CD14-positive monocyte (primary cell): ENCODE measurements at regions not wholly inside any gene's neighbourhood (a gene's known extent, or its start where the extent isn't known, plus 50 kb on each side); places are given as distances from the start of the nearest gene placed in this dataset.

ENCODE experiments used
- DNase-seq, 3 donors: peaks; one replicate each; pipeline ENCODE4 v3.0.0-alpha.2; 2011 to 2022
- H2AFZ ChIP-seq: 2 replicates; pipeline ENCODE4 v1.6.0; 2012; ENCODE audit warnings: mild to moderate bottlenecking, low read depth, low read length, inconsistent platforms; ENCODE audit not compliant: insufficient read depth, poor library complexity, severe bottlenecking
- H3K27ac ChIP-seq, 2 donors: 1 replicate in 1 of 2; 2 replicates in 1 of 2; pipeline ENCODE4 v1.5.1; 2012 to 2013; ENCODE audit warnings: low read length in 2 of 2, control low read depth in 1 of 2, inconsistent platforms in 1 of 2, low read depth in 1 of 2, mild to moderate bottlenecking in 1 of 2
- H3K27me3 ChIP-seq, 2 donors: one replicate each; pipeline versions ENCODE4 v1.6.0 to v1.6.1; 2011 to 2013; ENCODE audit warnings: low read length in 2 of 2; ENCODE audit not compliant: control insufficient read depth in 2 of 2, insufficient read depth in 2 of 2
- H3K36me3 ChIP-seq, 2 donors: replicated peaks in 1 of 2; 1 replicate in 1 of 2; 2 replicates in 1 of 2; pipeline versions ENCODE4 v1.5.1 to v1.6.1; 2012 to 2013; ENCODE audit warnings: low read length in 2 of 2, control low read depth in 1 of 2, inconsistent platforms in 1 of 2, mild to moderate bottlenecking in 1 of 2; ENCODE audit not compliant: insufficient read depth in 2 of 2, control insufficient read depth in 1 of 2
- H3K4me1 ChIP-seq, 2 donors: 1 replicate in 1 of 2; 2 replicates in 1 of 2; pipeline versions ENCODE4 v1.5.1 to v1.6.1; 2012 to 2013; ENCODE audit warnings: low read length in 2 of 2, control low read depth in 1 of 2, inconsistent platforms in 1 of 2, mild to moderate bottlenecking in 1 of 2, moderate library complexity in 1 of 2; ENCODE audit not compliant: insufficient read depth in 2 of 2, control insufficient read depth in 1 of 2
- H3K4me2 ChIP-seq: replicated peaks from 2 replicates; pipeline ENCODE3; 2012; ENCODE audit warnings: low read length, moderate library complexity, mild to moderate bottlenecking; ENCODE audit not compliant: poor library complexity, severe bottlenecking; ENCODE audit errors: extremely low read depth
- H3K4me3 ChIP-seq, 3 experiments: fragments of 200-600 bp in 1 of 3; sonication (generic) in 1 of 3; replicated peaks in 1 of 3; 1 replicate in 2 of 3; 2 replicates in 1 of 3; pipeline ENCODE4 v1.5.1; 2011 to 2013; ENCODE audit warnings: low read length in 3 of 3, mild to moderate bottlenecking in 3 of 3, control low read depth in 2 of 3, low read depth in 2 of 3, inconsistent platforms in 1 of 3, moderate library complexity in 1 of 3
- H3K79me2 ChIP-seq: 2 replicates; pipeline ENCODE4 v1.6.0; 2012; ENCODE audit warnings: mild to moderate bottlenecking, control low read depth, inconsistent platforms, low read length, moderate library complexity; ENCODE audit not compliant: insufficient read depth
- H3K9ac ChIP-seq: 2 replicates; pipeline ENCODE4 v1.6.0; 2017; ENCODE audit warnings: low read length, mild to moderate bottlenecking; ENCODE audit not compliant: insufficient read depth, poor library complexity, severe bottlenecking
- H3K9me3 ChIP-seq, 2 donors: replicated peaks in 1 of 2; 1 replicate in 1 of 2; 2 replicates in 1 of 2; pipeline versions ENCODE4 v1.5.1 to v1.6.1; 2012 to 2013; ENCODE audit warnings: low read length in 2 of 2, control low read depth in 1 of 2; ENCODE audit not compliant: control insufficient read depth in 1 of 2, insufficient read depth in 1 of 2
- H4K20me1 ChIP-seq: 2 replicates; pipeline ENCODE4 v1.6.0; 2012; ENCODE audit warnings: mild to moderate bottlenecking, low read length, control low read depth, moderate library complexity; ENCODE audit not compliant: insufficient read depth
- H3K27ac Mint-ChIP-seq, 7 donors: one replicate each; pipeline ENCODE4 v1.8.0; 2020; ENCODE audit warnings: mild to moderate bottlenecking in 7 of 7, mixed read lengths in 7 of 7, moderate library complexity in 6 of 7, inconsistent platforms in 2 of 7
- H3K27me3 Mint-ChIP-seq, 3 donors: one replicate each; pipeline ENCODE4 v1.8.0; 2021 to 2022; ENCODE audit warnings: low read depth in 3 of 3, mild to moderate bottlenecking in 3 of 3, mixed read lengths in 3 of 3, moderate library complexity in 3 of 3, inconsistent platforms in 1 of 3
- H3K36me3 Mint-ChIP-seq, 2 donors: one replicate each; pipeline ENCODE4 v1.8.0; 2020; ENCODE audit warnings: mixed read lengths in 2 of 2, inconsistent platforms in 1 of 2, mild to moderate bottlenecking in 1 of 2
- H3K4me1 Mint-ChIP-seq: one replicate; pipeline ENCODE4 v1.8.0; 2020; ENCODE audit warnings: mild to moderate bottlenecking, mixed read lengths
- H3K4me3 Mint-ChIP-seq, 2 donors: one replicate each; pipeline ENCODE4 v1.8.0; 2020; ENCODE audit warnings: mild to moderate bottlenecking in 2 of 2, mixed read lengths in 2 of 2, moderate library complexity in 1 of 2
- H3K9me3 Mint-ChIP-seq, 7 donors: one replicate each; pipeline ENCODE4 v1.8.0; 2020 to 2022; ENCODE audit warnings: mixed read lengths in 7 of 7, mild to moderate bottlenecking in 6 of 7, moderate library complexity in 6 of 7, inconsistent platforms in 2 of 7
- CTCF ChIP-seq: fragments of 200-600 bp; IDR thresholded peaks from one replicate; pipeline ENCODE4 v1.8.0; 2022; ENCODE audit warnings: antibody characterized with exemption, mild to moderate bottlenecking
- WGBS: methylation state at CpG from one replicate; pipeline ENCODE4 v1.1.5; 2013; ENCODE audit warnings: missing lambda C conversion rate; ENCODE audit not compliant: insufficient coverage; 5-methylcytosine and 5-hydroxymethylcytosine counted together
- intact Hi-C, 2 donors: fragments of 100-400 bp; cut with micrococcal nuclease; formaldehyde crosslinking; loops; one replicate each; pipeline versions ENCODE4 v1.15.0 to v1.15.1; 2023

DNA sequence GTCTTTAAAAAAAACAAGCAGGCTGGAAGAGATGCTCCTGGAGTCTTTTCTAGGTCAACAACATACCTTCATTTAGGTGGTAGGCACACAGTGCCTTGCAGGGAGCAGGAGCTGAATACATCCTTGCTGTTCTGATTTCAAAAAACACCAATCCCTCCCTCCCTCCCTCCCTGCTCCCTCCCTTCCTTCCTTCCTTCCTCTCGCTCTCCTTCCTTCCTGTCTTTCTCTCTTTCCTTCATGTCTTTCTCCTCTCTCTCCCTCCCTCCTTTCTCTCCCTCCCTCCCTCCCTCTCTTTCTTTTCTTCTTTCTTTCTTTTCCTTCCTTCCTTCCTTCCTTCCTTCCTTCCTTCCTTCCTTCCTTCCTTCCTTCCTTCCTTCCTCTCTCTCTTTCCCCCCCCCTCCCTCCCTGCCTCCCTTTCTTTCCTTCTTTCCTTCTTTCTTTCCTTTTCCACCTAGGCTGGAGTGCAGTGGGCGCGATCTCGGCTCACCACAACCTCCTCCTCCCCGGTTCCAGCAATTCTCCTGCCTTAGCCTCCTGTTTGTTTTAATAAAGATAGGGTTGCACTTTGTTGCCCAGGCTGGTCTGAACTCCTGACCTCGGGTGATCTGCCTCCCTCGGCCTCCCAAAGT is 245.1 kb downstream of the MIAT start:
- Mint-ChIP-seq H3K4me1 (peaks cover 5% of the 10 kb centered on the region), H3K27me3 (peaks cover 49 to 60% (median 52%) of the 10 kb centered on the region in 3 donors), H3K27ac (no peak overlapping the region), H3K9me3 (peaks cover 0 to 5% (median 3%) of the 10 kb centered on the region in 7 donors), H3K4me3 (peak overlapping the region in 1 of 2 donors; percentile 69), H3K36me3 (no peaks in the 10 kb centered on the region)
- no peaks in the 10 kb centered on the region for H3K4me1 ChIP-seq
- DNase-seq = no peak
- H3K9me3 ChIP-seq = peaks cover 0 to 5% of the 10 kb centered on the region in 2 donors
- WGBS = 4% methylated on average over 3 of the region's 7 CpGs
- no peak overlapping the region for H3K4me3 ChIP-seq
- no peak overlapping the region for H3K4me2 ChIP-seq
- peaks cover 32 to 54% of the 10 kb centered on the region in 2 donors for H3K27me3 ChIP-seq
- H3K9ac ChIP-seq = no peak overlapping the region
- intact Hi-C loops = no loop called here
- H3K79me2 ChIP-seq = no peaks in the 10 kb centered on the region
- H2AFZ ChIP-seq = no peak overlapping the region
- H3K36me3 ChIP-seq = no peaks in the 10 kb centered on the region
- no peak for TF ChIP-seq CTCF
- no peak overlapping the region for H3K27ac ChIP-seq
- H4K20me1 ChIP-seq = no peaks in the 10 kb centered on the region

DNA sequence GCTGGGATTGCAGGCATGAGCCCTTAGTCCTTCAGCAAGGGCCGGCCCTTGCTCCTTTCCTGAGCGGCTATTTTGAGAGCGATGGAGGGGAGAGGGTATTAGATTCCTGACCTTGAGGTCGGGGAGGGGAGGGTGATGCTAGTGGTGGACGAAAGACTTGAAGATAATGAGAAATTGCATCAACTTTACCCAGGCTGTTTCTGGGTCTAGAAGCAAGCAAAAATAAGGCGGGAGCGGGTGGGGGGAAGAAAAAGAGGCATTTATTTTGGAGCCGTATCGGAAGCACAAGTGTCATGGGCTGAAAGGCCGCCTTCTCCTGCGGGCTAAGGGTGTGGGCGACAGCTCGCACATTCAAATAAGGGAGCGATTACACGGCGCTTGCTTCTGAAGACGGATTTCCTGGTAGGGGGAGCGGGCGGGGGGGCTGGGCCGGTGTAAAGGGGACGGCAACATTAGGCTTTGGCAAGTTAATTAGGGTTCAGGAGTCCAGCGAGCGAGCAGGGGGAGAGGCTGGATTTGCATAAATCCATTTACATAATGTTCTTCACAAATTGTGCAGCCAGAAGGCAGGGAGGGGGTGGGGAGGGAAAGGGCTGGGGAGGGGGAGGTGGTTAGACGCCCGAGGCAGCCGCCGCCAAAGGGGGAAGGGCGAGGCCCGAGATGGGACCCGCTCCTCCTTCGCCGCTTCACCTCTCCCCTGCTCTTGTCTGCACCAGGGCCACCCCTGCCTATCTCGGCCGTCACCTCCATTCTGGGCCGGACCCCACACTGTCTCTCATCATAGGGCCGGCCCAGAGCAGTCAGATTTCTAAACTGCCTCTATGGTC is 245.9 kb downstream of the MIAT start:
- Histone ChIP-seq H2AFZ (no peak overlapping the region), H3K27ac (no peak overlapping the region), H4K20me1 (no peaks in the 10 kb centered on the region), H3K27me3 (peaks cover 32 to 54% of the 10 kb centered on the region in 2 donors), H3K79me2 (no peaks in the 10 kb centered on the region), H3K4me2 (no peak overlapping the region), H3K9ac (no peak overlapping the region), H3K4me1 (no peaks in the 10 kb centered on the region), H3K4me3 (no peak overlapping the region), H3K36me3 (no peaks in the 10 kb centered on the region), H3K9me3 (peaks cover 0 to 5% of the 10 kb centered on the region in 2 donors)
- no peak for TF ChIP-seq CTCF
- intact Hi-C loops = no loop called here
- H3K4me1 Mint-ChIP-seq = peaks cover 5% of the 10 kb centered on the region
- DNase-seq = no peak
- WGBS = 6% methylated on average over 22 of the region's 36 CpGs
- peak overlapping the region; percentile 42 to 69 for H3K4me3 Mint-ChIP-seq
- no peak overlapping the region for H3K27ac Mint-ChIP-seq
- peaks cover 48 to 60% (median 51%) of the 10 kb centered on the region in 3 donors for H3K27me3 Mint-ChIP-seq
- no peaks in the 10 kb centered on the region for H3K36me3 Mint-ChIP-seq
- H3K9me3 Mint-ChIP-seq = peaks cover 0 to 5% (median 3%) of the 10 kb centered on the region in 7 donors
